Liver (tissue), 8 donors: ENCODE measurements at regions not wholly inside any gene's neighbourhood (a gene's known extent, or its start where the extent isn't known, plus 50 kb on each side); places are given as distances from the start of the nearest gene placed in this dataset.

Source experiments
- DNase-seq: peaks from one replicate; pipeline ENCODE4 v3.0.0-alpha.2; 2017; ENCODE audit warnings: low spot score
- H3K27ac ChIP-seq, 2 donors: one replicate each; pipeline ENCODE4 v1.7.0; 2013; ENCODE audit warnings: inconsistent platforms in 2 of 2, low read length in 2 of 2, control low read depth in 1 of 2, low read depth in 1 of 2, mild to moderate bottlenecking in 1 of 2
- H3K27me3 ChIP-seq, 4 donors: one replicate each; pipeline versions ENCODE4 v1.6.1 to v1.7.0; 2013; ENCODE audit warnings: low read length in 3 of 4, inconsistent platforms in 1 of 4, mild to moderate bottlenecking in 1 of 4, moderate library complexity in 1 of 4; ENCODE audit not compliant: control insufficient read depth in 4 of 4, insufficient read depth in 4 of 4
- H3K36me3 ChIP-seq, 4 donors: one replicate each; pipeline versions ENCODE4 v1.6.1 to v1.7.0; 2013; ENCODE audit warnings: low read length in 3 of 4, mild to moderate bottlenecking in 3 of 4, low read depth in 1 of 4, moderate library complexity in 1 of 4; ENCODE audit not compliant: control insufficient read depth in 4 of 4, insufficient read depth in 3 of 4
- H3K4me1 ChIP-seq, 4 donors: one replicate each; pipeline versions ENCODE4 v1.6.1 to v1.7.0; 2013; ENCODE audit warnings: low read length in 3 of 4, mild to moderate bottlenecking in 3 of 4, moderate library complexity in 1 of 4; ENCODE audit not compliant: control insufficient read depth in 4 of 4, insufficient read depth in 4 of 4
- H3K4me3 ChIP-seq, 3 donors: one replicate each; pipeline versions ENCODE4 v1.6.1 to v1.7.0; 2013; ENCODE audit warnings: low read length in 3 of 3, control low read depth in 1 of 3, low read depth in 1 of 3, mild to moderate bottlenecking in 1 of 3
- H3K9ac ChIP-seq, 2 donors: one replicate each; pipeline ENCODE4 v1.7.0; 2013; ENCODE audit warnings: low read length in 2 of 2, mild to moderate bottlenecking in 2 of 2, moderate library complexity in 2 of 2, control low read depth in 1 of 2, low read depth in 1 of 2
- H3K9me3 ChIP-seq, 4 donors: one replicate each; pipeline versions ENCODE4 v1.6.1 to v1.7.0; 2013; ENCODE audit warnings: low read length in 3 of 4; ENCODE audit not compliant: control insufficient read depth in 4 of 4
- ATF3 ChIP-seq: IDR thresholded peaks from 2 replicates; pipeline ENCODE4 v1.6.1; 2016; ENCODE audit warnings: antibody characterized with exemption
- CTCF ChIP-seq: fragments of 150-350 bp; IDR thresholded peaks from 2 replicates; pipeline ENCODE4 v1.5.1; 2017; ENCODE audit warnings: improper control_type of control experiment, low read depth, low read length; ENCODE audit not compliant: missing input control
- FOXA1 ChIP-seq: IDR thresholded peaks from 2 replicates; pipeline ENCODE4 v1.6.1; 2016; ENCODE audit warnings: antibody characterized with exemption
- FOXA2 ChIP-seq: IDR thresholded peaks from 2 replicates; pipeline ENCODE4 v1.6.1; 2016; ENCODE audit warnings: antibody characterized with exemption
- GABPA ChIP-seq, 2 donors: IDR thresholded peaks in 1 of 2; conservative IDR thresholded peaks in 1 of 2; 2 replicates each; pipeline ENCODE4 v1.6.1; 2016; ENCODE audit warnings: antibody characterized with exemption in 2 of 2, mild to moderate bottlenecking in 1 of 2, moderate library complexity in 1 of 2
- HNF4G ChIP-seq: IDR thresholded peaks from 2 replicates; pipeline ENCODE4 v1.6.1; 2016; ENCODE audit warnings: antibody characterized with exemption
- MAX ChIP-seq: IDR thresholded peaks from 2 replicates; pipeline ENCODE4 v1.6.1; 2016; ENCODE audit warnings: antibody characterized with exemption
- RAD21 ChIP-seq, 2 donors: IDR thresholded peaks; 2 replicates each; pipeline ENCODE4 v1.6.1; 2016; ENCODE audit warnings: antibody characterized with exemption in 2 of 2, mild to moderate bottlenecking in 2 of 2
- REST ChIP-seq: IDR thresholded peaks from 2 replicates; pipeline ENCODE4 v1.6.1; 2016; ENCODE audit warnings: antibody characterized with exemption, mild to moderate bottlenecking
- RXRA ChIP-seq, 2 donors: IDR thresholded peaks; 2 replicates each; pipeline ENCODE4 v1.6.1; 2017 to 2018; ENCODE audit warnings: antibody characterized with exemption in 2 of 2, mild to moderate bottlenecking in 1 of 2
- TAF1 ChIP-seq: conservative IDR thresholded peaks from 2 replicates; pipeline ENCODE4 v1.6.1; 2016; ENCODE audit warnings: antibody characterized with exemption, mild to moderate bottlenecking
- YY1 ChIP-seq: IDR thresholded peaks from 2 replicates; pipeline ENCODE4 v1.6.1; 2016; ENCODE audit warnings: antibody characterized with exemption, mild to moderate bottlenecking
- ZBTB33 ChIP-seq: IDR thresholded peaks from 2 replicates; pipeline ENCODE4 v1.6.1; 2016; ENCODE audit warnings: antibody characterized with exemption
- WGBS: extraction: QIAGEN DNeasy Blood & Tissue Kit; methylation state at CpG from one replicate; pipeline ENCODE4 v1.1.7; 2013; 5-methylcytosine and 5-hydroxymethylcytosine counted together
- donor health status: healthy.
- donor health status: healthy.
- donor health status: healthy.
- donor health status: healthy.
- donor health status: healthy.

GRCh38 chr6:147805155-147805554, 296.7 kb downstream of the SAMD5 start:
- Histone ChIP-seq H3K9me3 (peaks cover 0 to 7% (median 0%) of the 10 kb centered on the region in 4 donors), H3K36me3 (no peaks in the 10 kb centered on the region), H3K27me3 (no peaks in the 10 kb centered on the region), H3K9ac (no peak overlapping the region), H3K4me3 (no peak overlapping the region), H3K4me1 (no peaks in the 10 kb centered on the region), H3K27ac (no peak overlapping the region)
- 67% methylated on average over 1 of the region's 1 CpG for WGBS
- TF ChIP-seq FOXA2 (peak; percentile 26), FOXA1 (no peak), MAX (no peak), RXRA (IDR thresholded peaks at IDR 0.05) (no peak)
- DNase-seq, result no peak

- H3K27me3 ChIP-seq, result no peaks in the 10 kb centered on the region
- no peak for DNase-seq
- H3K9me3 ChIP-seq, result peaks cover 0 to 7% (median 0%) of the 10 kb centered on the region in 4 donors
- no peak overlapping the region for H3K9ac ChIP-seq
- H3K4me1 ChIP-seq, result no peaks in the 10 kb centered on the region
- H3K36me3 ChIP-seq, result no peaks in the 10 kb centered on the region
- 89% methylated on average over 1 of the region's 1 CpG for WGBS
- TF ChIP-seq REST (no peak), YY1 (no peak), ATF3 (no peak), HNF4G (no peak), CTCF (no peak), TAF1 (no peak), RAD21 (IDR thresholded peaks at IDR 0.05) (no peak)
- peak overlapping the region in 1 of 3 donors; percentile 5 for H3K4me3 ChIP-seq
- H3K27ac ChIP-seq, result no peak overlapping the region
These were observed 298.2 kb downstream of the SAMD5 start for GRCh38 chr6:147806697-147807096.

- no peaks in the 10 kb centered on the region for H3K4me1 ChIP-seq
- no peak for DNase-seq
- H3K27me3 ChIP-seq, result no peaks in the 10 kb centered on the region
- H3K9me3 ChIP-seq, result peaks cover 0 to 7% (median 0%) of the 10 kb centered on the region in 4 donors
- H3K36me3 ChIP-seq, result no peaks in the 10 kb centered on the region
- 70% methylated on average over 4 of the region's 4 CpGs for WGBS
- H3K9ac ChIP-seq, result no peak overlapping the region
- TF ChIP-seq GABPA (IDR thresholded peaks at IDR 0.05 in 1 of 2, conservative IDR thresholded peaks at IDR 0.05 in 1 of 2) (no peak), HNF4G (no peak), RXRA (IDR thresholded peaks at IDR 0.05) (no peak), CTCF (no peak), ZBTB33 (no peak), RAD21 (IDR thresholded peaks at IDR 0.05) (no peak)
- no peak overlapping the region for H3K27ac ChIP-seq
- no peak overlapping the region for H3K4me3 ChIP-seq
These were observed 300.1 kb downstream of the SAMD5 start for GRCh38 chr6:147808640-147809039.
